ENCODE measurements at regions not wholly inside any gene's neighbourhood (a gene's known extent, or its start where the extent isn't known, plus 50 kb on each side); places are given as distances from the start of the nearest gene placed in this dataset.

DNA sequence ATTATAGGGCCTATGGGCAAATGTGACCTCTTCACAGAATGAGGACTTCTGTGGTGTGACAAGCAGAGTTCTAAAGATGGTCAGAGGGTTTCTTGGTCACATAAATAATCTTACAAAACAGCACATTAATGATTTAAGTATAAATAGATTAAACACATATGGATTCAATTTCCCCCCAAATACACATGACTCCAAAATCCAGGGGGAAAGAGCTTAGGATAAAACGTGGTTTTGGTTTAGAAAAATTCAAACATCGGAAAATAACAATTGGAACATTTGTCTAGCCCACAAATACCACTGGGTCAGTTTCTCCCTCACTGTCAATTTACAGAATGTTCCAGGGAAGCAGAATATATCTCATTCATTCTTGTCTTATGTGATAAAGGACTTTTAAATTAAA lies 283.1 kb downstream of the COG6 start:
- DNase-seq (ENCODE audit: low read depth in 2 of 2) = no peak

DNA sequence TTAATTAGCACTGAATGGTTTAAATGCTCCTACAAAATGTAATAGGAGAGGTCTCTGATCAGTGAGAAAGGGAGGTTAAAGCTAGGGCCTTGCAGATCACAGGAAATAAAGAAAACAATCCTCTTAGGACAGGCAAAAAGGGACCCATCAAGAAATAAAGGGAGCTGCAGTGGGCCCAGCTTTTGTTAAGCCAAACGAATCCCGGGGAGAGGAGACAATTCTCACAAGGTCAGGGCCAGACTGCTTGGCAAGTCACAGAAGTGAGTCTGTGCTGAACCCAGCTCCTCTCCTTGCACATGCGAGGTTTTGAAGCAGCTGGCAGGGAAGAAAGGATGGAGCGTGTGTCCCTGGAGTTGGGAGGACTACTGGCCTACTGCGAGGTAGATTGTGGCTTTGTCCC lies 285.8 kb downstream of the COG6 start:
- no peak for DNase-seq (ENCODE audit: low read depth in 2 of 2)

- DNase-seq (ENCODE audit: low read depth in 2 of 2) = no peak
Observed at GRCh38 chr13:39941911-39942551, 286.6 kb downstream of the COG6 start.

DNA sequence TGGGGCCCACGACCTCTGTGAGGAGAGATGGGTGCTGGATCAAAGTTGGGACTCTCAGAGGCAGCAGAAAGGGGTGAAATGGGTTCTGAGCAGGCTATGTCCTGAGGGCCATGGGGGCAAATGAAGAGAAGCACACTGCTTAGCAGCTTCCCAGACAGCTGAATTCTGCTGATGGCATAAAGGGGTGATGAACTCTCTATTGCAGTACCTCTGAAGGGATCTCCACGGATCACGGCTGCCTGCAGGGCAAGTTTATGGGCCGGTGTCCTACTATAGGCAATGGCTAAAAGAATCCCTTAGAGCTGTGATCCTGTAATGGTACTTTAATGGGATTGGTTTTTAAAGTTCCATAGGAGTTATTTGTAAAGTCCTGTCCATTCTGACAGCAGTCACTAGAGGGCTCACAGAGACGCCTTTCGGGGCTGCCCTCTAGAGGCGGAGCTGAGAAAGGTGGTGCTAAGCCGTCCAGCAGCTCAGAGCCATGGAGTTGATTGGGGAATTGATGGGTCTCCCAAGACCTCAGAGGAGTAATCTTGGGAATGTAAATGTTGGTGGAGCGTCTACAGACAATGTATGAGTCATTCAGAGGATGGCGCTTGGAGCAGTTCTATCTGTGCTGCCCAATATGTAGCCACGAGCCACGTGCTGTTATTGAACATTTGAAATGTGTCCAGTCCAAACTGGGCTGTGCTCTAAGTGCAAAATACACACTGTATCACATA lies 287.3 kb downstream of the COG6 start:
- peak; percentile 53 to 59 for DNase-seq (ENCODE audit: low read depth in 2 of 2)

- DNase-seq (ENCODE audit: low read depth in 2 of 2) = no peak
Observed at GRCh38 chr13:39943711-39944110, 288.2 kb downstream of the COG6 start.

GRCh38 chr13:39945226-39945625 lies 289.8 kb downstream of the COG6 start:
- DNase-seq (ENCODE audit: low read depth in 2 of 2) = no peak

GRCh38 chr13:39946769-39947168 lies 291.3 kb downstream of the COG6 start:
- DNase-seq (ENCODE audit: low read depth in 2 of 2) = no peak

- DNase-seq (ENCODE audit: low read depth in 2 of 2) = no peak
Observed at GRCh38 chr13:39951301-39951700, 295.8 kb downstream of the COG6 start.

- no peak for DNase-seq (ENCODE audit: low read depth in 2 of 2)
Observed at GRCh38 chr13:39952249-39953233, 297.1 kb downstream of the COG6 start.

GRCh38 chr13:39954476-39954875 lies 299.0 kb downstream of the COG6 start:
- DNase-seq (ENCODE audit: low read depth in 2 of 2) = no peak

- no peak for DNase-seq (ENCODE audit: low read depth in 2 of 2)
Observed at GRCh38 chr13:39955560-39955959, 300.1 kb downstream of the COG6 start.

GRCh38 chr13:39956036-39956435 lies 300.6 kb downstream of the COG6 start:
- no peak for DNase-seq (ENCODE audit: low read depth in 2 of 2)

DNA sequence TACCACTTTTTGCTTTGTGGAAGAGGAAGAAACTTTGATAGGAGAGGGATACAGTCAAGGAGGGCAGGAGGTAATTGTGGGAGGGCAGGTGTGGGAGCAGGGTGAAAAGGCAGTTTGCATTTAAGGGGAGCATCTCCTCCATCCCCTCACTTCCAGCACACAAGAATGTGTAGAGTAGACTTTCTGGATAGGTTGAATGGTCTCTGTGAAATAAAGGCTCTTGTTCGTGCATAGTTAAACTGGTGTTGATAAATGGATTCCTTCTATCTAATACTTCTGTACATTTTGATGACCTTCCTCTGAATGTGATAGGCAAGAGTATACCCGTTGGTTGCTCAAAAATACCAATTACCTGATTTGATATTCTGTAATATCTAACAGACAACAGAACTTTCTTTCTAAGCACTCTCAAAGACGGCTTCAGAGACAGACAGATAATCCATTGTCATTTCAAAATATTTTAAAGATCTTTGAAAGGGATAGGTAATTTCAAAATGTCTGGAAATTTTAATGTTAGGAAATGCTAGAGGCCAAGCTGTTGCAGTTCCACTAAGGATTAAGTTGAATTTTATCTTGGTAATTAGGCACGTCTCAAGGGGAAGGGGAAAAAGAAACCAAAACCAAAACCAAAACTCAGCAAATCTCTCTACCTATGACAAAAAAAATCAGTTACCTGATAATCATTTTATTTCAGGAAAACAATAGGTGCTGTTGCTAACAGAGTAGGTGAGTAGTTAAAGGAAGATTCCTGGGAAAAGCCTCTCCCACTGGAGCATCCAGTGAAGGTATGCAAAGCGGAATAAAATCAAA lies 302.6 kb downstream of the COG6 start:
- DNase-seq (ENCODE audit: low read depth in 2 of 2) = no peak

DNA sequence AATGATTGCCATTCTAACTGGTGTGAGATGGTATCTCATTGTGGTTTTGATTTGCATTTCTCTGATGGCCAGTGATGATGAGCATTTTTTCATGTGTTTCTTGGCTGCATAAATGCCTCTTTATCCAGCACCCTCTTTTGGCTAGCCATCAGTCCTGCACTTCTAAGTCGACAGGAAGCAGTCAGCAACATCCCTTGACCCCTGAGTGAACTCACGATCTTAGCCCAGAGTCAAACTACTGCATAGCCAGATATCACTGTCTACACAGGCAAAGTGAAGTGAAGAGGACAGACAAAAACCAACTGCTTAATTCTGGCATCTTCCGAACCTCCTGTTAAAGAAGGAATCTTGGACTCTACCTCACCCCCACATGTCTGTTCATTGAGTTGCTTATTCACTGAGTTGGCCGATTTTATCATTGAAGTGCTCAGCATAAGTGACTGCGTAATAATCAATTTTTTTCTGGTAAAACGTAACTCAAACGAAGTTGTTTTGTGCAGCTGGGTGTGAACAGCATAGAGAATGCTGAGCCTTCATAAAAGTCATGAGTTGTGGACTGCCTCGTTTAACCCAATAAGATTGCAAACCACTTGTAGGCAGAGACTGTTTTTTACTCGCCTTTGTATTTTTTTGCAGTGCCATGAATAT lies 304.2 kb downstream of the COG6 start:
- no peak for DNase-seq (ENCODE audit: low read depth in 2 of 2)

- no peak for DNase-seq (ENCODE audit: low read depth in 2 of 2)
Observed at GRCh38 chr13:39960191-39960590, 304.7 kb downstream of the COG6 start.

- no peak for DNase-seq (ENCODE audit: low read depth in 2 of 2)
Observed at GRCh38 chr13:39961036-39961435, 305.6 kb downstream of the COG6 start.

DNA sequence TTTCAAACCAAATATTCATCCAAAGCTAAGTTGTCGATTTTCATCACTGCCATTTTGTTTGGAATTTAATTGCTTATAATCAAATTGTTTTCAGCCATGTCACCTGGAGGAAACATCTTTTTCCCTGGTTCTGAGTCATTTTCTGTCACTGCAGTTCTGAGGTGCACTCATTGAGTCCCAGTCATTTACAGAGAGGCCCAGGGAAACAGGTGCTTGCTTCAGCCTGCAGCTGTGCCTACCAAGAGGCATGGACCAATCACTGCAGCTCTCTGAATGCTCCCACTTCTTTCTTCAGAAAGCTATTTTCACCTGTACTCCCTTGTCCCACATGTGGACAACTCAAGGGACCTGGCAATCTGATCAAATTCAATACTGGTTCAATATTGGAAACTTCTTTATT lies 308.1 kb downstream of the COG6 start:
- no peak for DNase-seq (ENCODE audit: low read depth in 2 of 2)

DNA sequence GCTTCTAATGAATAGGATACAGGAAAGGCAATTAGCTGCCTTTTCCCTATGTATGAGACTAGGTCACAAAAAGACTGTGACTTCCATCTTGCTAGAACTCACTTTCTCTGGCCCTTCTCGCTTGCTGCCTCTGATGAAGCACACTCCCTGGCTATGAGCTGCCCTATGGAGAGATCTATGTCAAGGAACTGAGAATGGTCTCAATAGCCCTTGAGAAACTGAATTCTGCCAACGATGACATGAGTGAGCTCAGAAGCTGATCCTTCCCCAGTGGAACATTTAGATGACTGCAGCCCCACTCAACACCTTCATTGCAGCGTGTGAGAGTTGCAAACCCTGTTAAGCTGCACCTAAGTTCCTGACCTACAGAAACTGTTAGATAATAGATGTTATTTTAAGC lies 309.8 kb downstream of the COG6 start:
- no peak for DNase-seq (ENCODE audit: low read depth in 2 of 2)

DNA sequence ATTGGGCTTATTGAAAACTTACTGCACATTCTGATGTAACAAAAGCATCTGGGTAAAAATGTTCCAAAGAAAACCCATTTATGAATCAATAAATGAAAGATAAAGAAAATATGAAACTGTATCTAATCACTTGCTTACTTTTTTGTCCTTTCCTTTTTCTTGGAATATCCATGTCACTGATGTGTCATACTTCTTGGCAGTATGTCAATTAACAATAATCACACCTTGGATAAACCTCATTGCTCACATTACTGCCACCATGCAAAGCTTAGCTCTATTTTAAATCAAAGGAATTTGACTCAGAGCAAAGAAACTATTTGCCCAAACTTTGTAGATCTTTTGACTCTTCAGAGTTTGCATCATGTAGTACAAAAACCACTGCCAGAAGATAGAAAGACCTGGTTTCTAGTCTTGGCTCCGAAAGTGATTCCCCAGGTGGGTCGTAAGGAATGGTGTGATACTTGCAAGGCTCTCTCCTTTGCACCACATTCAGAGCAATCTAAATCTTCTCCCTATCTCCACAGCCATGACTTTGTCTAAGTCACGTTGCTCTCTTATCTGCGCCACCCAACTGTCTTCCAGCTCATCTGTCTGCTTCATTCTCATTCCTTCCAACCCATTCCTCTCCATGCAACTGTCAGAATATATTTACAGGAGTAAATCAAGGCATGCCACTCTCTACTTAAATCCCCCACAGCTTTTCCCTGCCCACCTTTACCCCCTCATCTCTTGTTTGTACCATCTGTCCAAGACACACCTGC lies 311.9 kb downstream of the COG6 start:
- no peak for DNase-seq (ENCODE audit: low read depth in 2 of 2)
